WTC11 (cell line): ENCODE measurements at regions not wholly inside any gene's neighbourhood (a gene's known extent, or its start where the extent isn't known, plus 50 kb on each side); places are given as distances from the start of the nearest gene placed in this dataset.
"Not testable (repeated sequence)": the region's sequence is repeated elsewhere in the genome, so short reads cannot be mapped to it uniquely, and the experiment has no call there.

Source experiments
- ATAC-seq: fragments of 200-7000 bp; cut with Tn5 transposase; 2 replicates; pipeline ENCODE4 v1.10.0; 2021; ENCODE audit warnings: mild to moderate bottlenecking, moderate library complexity
- CTCF ChIA-PET: fragments of 300-600 bp; sonication (Branson Sonifier 250); formaldehyde crosslinking; loops from one replicate; lab custom pipeline; 2021; ENCODE audit warnings: antibody characterized with exemption; lab: Charles Lee
- POLR2A ChIA-PET: fragments of 350-600 bp; sonication (Branson Sonifier 250); formaldehyde crosslinking; loops from one replicate; lab custom pipeline; 2021; ENCODE audit warnings: antibody characterized with exemption; lab: Charles Lee
- DNase-seq: peaks from one replicate; pipeline ENCODE4 v3.0.0; 2021; ENCODE audit warnings: low spot score
- H3K27ac Mint-ChIP-seq: 2 replicates; pipeline ENCODE4 v1.8.0; 2021; ENCODE audit warnings: mixed read lengths
- H3K27me3 Mint-ChIP-seq: 2 replicates; pipeline ENCODE4 v1.8.0; 2021; ENCODE audit warnings: low read depth, mild to moderate bottlenecking, moderate library complexity, mixed read lengths
- H3K36me3 Mint-ChIP-seq: 2 replicates; pipeline ENCODE4 v1.8.0; 2021; ENCODE audit warnings: mixed read lengths
- H3K4me1 Mint-ChIP-seq: 2 replicates; pipeline ENCODE4 v1.8.0; 2022; ENCODE audit warnings: mixed read lengths
- H3K4me3 Mint-ChIP-seq: 2 replicates; pipeline ENCODE4 v1.8.0; 2021; ENCODE audit warnings: mild to moderate bottlenecking, moderate library complexity, mixed read lengths
- H3K9me3 Mint-ChIP-seq: 2 replicates; pipeline ENCODE4 v1.8.0; 2021; ENCODE audit warnings: mixed read lengths
- HMGA2 ChIP-seq: fragments of 250-450 bp; sonication (Bioruptor Pico); IDR thresholded peaks from 2 replicates; pipeline ENCODE4 v1.4.0; 2021; ENCODE audit warnings: mild to moderate bottlenecking, moderate library complexity
- JUN ChIP-seq: sonication (generic); formaldehyde crosslinking; IDR thresholded peaks from 2 replicates; pipeline ENCODE4 v1.8.0; 2023; ENCODE audit warnings: mild to moderate bottlenecking, missing genetic modification reagents
- MYBL2 ChIP-seq: sonication (generic); formaldehyde crosslinking; IDR thresholded peaks from 2 replicates; pipeline ENCODE4 v1.8.1; 2023; ENCODE audit warnings: mild to moderate bottlenecking, moderate library complexity, missing genetic modification reagents
- OVOL2 ChIP-seq: fragments of 250-450 bp; sonication (Bioruptor Pico); IDR thresholded peaks from 2 replicates; pipeline ENCODE4 v1.9.0; 2021; ENCODE audit warnings: mild to moderate bottlenecking, borderline replicate concordance
- SMAD4 ChIP-seq: sonication (generic); formaldehyde crosslinking; IDR thresholded peaks from 2 replicates; pipeline ENCODE4 v1.8.0; 2022; ENCODE audit warnings: mild to moderate bottlenecking, missing genetic modification reagents
- TEAD1 ChIP-seq: sonication (generic); formaldehyde crosslinking; IDR thresholded peaks from 2 replicates; pipeline ENCODE4 v1.8.0; 2022; ENCODE audit warnings: mild to moderate bottlenecking, missing genetic modification reagents
- ZNF232 ChIP-seq: sonication (generic); formaldehyde crosslinking; IDR thresholded peaks from 2 replicates; pipeline ENCODE4 v1.8.0; 2022; ENCODE audit warnings: mild to moderate bottlenecking, missing genetic modification reagents
- ZNF263 ChIP-seq: sonication (generic); formaldehyde crosslinking; IDR thresholded peaks from 2 replicates; pipeline ENCODE4 v1.8.1; 2022; ENCODE audit warnings: low read depth, mild to moderate bottlenecking, moderate library complexity, missing genetic modification reagents
- ZNF416 ChIP-seq: fragments of 250-450 bp; sonication (Bioruptor Pico); IDR thresholded peaks from 2 replicates; pipeline ENCODE4 v1.9.0; 2021; ENCODE audit warnings: mild to moderate bottlenecking, inconsistent platforms
- TF ChIP-seq, protein P1 (sequence below): sonication (generic); formaldehyde crosslinking; IDR thresholded peaks from 2 replicates; pipeline ENCODE4 v1.8.0; 2022; ENCODE audit warnings: mild to moderate bottlenecking, missing genetic modification reagents
- TF ChIP-seq, protein P2 (sequence below): sonication (generic); formaldehyde crosslinking; IDR thresholded peaks from 2 replicates; pipeline ENCODE4 v1.8.0; 2022; ENCODE audit warnings: mild to moderate bottlenecking, missing genetic modification reagents
- TF ChIP-seq, protein P3 (sequence below): fragments of 250-450 bp; sonication (Bioruptor Pico); IDR thresholded peaks from 2 replicates; pipeline ENCODE4 v1.9.0; 2021; ENCODE audit warnings: moderate library complexity, mild to moderate bottlenecking, inconsistent platforms, borderline replicate concordance
- TF ChIP-seq, protein P4 (sequence below): sonication (generic); formaldehyde crosslinking; IDR thresholded peaks from 2 replicates; pipeline ENCODE4 v1.8.0; 2022; ENCODE audit warnings: mild to moderate bottlenecking, missing genetic modification reagents
- TF ChIP-seq, protein P5 (sequence below): fragments of 250-450 bp; sonication (Bioruptor Pico); IDR thresholded peaks from 2 replicates; pipeline ENCODE4 v1.9.0; 2021; ENCODE audit warnings: mild to moderate bottlenecking
- TF ChIP-seq, protein P6 (sequence below): sonication (generic); formaldehyde crosslinking; IDR thresholded peaks from 2 replicates; pipeline ENCODE4 v1.8.1; 2023; ENCODE audit warnings: mild to moderate bottlenecking, missing genetic modification reagents, moderate library complexity
- TF ChIP-seq, protein P7 (sequence below): fragments of 250-450 bp; sonication (Bioruptor Pico); IDR thresholded peaks from 2 replicates; pipeline ENCODE4 v2.1.2; 2022; ENCODE audit warnings: mild to moderate bottlenecking, moderate library complexity
- TF ChIP-seq, protein P8 (sequence below): sonication (generic); formaldehyde crosslinking; IDR thresholded peaks from 2 replicates; pipeline ENCODE4 v1.8.0; 2023; ENCODE audit warnings: missing genetic modification reagents

DNA sequence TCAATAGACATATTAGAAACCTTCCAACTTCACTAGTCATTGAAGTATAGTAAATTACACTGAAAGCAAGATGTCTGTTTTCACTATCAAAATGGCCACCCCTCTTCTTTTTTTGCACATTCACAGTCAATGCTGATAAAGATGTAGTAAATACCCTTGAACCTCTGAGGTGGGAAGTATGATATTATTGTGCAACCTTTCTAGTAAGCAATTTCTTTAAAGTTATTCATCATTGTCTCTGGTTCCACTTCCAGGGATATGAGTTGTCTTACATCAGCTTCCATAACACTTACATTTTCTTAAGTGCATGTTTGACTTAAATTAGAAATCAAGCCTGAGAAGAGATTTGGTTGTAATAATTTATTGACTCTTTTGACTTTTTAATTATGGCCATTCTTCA is 453.9 kb upstream of the MGAT4C start (continued):
- TF ChIP-seq, protein P1, sequence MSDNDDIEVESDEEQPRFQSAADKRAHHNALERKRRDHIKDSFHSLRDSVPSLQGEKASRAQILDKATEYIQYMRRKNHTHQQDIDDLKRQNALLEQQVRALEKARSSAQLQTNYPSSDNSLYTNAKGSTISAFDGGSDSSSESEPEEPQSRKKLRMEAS (CRISPR knock-in tag): no peak
- TF ChIP-seq ZNF232 (CRISPR knock-in tag) (no peak), MYBL2 (CRISPR knock-in tag) (no peak), SMAD4 (no peak), ZNF263 (no peak)
- TF ChIP-seq, protein P2, sequence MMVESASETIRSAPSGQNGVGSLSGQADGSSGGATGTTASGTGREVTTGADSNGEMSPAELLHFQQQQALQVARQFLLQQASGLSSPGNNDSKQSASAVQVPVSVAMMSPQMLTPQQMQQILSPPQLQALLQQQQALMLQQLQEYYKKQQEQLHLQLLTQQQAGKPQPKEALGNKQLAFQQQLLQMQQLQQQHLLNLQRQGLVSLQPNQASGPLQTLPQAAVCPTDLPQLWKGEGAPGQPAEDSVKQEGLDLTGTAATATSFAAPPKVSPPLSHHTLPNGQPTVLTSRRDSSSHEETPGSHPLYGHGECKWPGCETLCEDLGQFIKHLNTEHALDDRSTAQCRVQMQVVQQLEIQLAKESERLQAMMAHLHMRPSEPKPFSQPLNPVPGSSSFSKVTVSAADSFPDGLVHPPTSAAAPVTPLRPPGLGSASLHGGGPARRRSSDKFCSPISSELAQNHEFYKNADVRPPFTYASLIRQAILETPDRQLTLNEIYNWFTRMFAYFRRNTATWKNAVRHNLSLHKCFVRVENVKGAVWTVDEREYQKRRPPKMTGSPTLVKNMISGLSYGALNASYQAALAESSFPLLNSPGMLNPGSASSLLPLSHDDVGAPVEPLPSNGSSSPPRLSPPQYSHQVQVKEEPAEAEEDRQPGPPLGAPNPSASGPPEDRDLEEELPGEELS (CRISPR knock-in tag): no peak
- TF ChIP-seq, protein P3, sequence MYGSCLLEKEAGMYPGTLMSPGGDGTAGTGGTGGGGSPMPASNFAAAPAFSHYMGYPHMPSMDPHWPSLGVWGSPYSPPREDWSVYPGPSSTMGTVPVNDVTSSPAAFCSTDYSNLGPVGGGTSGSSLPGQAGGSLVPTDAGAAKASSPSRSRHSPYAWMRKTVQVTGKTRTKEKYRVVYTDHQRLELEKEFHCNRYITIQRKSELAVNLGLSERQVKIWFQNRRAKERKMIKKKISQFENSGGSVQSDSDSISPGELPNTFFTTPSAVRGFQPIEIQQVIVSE: no peak
- TF ChIP-seq, protein P4, sequence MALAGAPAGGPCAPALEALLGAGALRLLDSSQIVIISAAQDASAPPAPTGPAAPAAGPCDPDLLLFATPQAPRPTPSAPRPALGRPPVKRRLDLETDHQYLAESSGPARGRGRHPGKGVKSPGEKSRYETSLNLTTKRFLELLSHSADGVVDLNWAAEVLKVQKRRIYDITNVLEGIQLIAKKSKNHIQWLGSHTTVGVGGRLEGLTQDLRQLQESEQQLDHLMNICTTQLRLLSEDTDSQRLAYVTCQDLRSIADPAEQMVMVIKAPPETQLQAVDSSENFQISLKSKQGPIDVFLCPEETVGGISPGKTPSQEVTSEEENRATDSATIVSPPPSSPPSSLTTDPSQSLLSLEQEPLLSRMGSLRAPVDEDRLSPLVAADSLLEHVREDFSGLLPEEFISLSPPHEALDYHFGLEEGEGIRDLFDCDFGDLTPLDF (CRISPR knock-in tag): no peak

DNA sequence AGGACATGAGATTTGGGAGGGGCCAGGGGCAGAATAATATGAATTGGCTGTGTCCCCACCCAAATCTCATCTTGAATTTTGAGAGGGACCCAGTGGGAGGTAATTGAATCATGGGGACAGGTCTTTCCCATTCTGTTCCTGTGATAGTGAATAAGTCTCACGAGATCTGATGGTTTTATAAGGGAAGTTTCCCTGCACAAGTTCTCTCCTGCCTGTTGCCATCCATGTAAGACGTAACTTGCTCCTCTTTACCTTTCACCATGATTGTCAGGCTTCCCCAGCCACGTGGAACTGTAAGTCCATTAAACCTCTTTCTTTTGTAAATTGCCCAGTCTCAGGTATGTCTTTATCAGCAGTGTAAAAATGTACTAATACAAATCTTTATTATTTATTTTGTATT is 452.8 kb upstream of the MGAT4C start:
- DNase-seq: not testable (repeated sequence)
- peaks cover 48% of the 10 kb centered on the region for H3K9me3 Mint-ChIP-seq

DNA sequence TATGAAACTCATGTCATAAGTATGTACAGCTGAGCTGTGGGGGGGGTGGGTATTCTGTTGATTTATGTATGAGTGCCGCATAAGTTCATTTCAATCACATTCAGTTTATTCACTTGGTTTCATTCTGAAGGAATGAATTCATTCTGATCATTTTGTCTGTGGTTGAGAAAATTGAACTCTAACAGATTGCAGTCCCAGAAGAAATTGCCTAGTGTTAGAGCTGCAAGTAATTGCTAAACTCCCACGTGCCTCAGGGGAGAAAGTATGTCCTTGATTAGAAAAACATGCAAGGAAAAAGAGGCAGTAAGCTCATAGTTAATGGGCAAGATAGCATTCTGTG is 442.4 kb upstream of the MGAT4C start:
- H3K4me3 Mint-ChIP-seq: no peak overlapping the region
- no peaks in the 10 kb centered on the region for H3K4me1 Mint-ChIP-seq
- H3K36me3 Mint-ChIP-seq: no peaks in the 10 kb centered on the region
- DNase-seq (no peak), ATAC-seq (no peak)
- H3K27ac Mint-ChIP-seq: no peak overlapping the region
- TF ChIP-seq, protein P5, sequence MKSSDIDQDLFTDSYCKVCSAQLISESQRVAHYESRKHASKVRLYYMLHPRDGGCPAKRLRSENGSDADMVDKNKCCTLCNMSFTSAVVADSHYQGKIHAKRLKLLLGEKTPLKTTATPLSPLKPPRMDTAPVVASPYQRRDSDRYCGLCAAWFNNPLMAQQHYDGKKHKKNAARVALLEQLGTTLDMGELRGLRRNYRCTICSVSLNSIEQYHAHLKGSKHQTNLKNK (CRISPR knock-in tag): no peak
- TF ChIP-seq ZNF416 (CRISPR knock-in tag): no peak
- no peak for TF ChIP-seq HMGA2 (CRISPR knock-in tag)
- TF ChIP-seq, protein P6, sequence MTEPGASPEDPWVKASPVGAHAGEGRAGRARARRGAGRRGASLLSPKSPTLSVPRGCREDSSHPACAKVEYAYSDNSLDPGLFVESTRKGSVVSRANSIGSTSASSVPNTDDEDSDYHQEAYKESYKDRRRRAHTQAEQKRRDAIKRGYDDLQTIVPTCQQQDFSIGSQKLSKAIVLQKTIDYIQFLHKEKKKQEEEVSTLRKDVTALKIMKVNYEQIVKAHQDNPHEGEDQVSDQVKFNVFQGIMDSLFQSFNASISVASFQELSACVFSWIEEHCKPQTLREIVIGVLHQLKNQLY (CRISPR knock-in tag): no peak
- no peak for TF ChIP-seq MYBL2 (CRISPR knock-in tag)
- no peak for TF ChIP-seq OVOL2 (CRISPR knock-in tag)
- no peak for TF ChIP-seq TEAD1 (CRISPR knock-in tag)
- TF ChIP-seq JUN (CRISPR knock-in tag): no peak
- TF ChIP-seq, protein P7, sequence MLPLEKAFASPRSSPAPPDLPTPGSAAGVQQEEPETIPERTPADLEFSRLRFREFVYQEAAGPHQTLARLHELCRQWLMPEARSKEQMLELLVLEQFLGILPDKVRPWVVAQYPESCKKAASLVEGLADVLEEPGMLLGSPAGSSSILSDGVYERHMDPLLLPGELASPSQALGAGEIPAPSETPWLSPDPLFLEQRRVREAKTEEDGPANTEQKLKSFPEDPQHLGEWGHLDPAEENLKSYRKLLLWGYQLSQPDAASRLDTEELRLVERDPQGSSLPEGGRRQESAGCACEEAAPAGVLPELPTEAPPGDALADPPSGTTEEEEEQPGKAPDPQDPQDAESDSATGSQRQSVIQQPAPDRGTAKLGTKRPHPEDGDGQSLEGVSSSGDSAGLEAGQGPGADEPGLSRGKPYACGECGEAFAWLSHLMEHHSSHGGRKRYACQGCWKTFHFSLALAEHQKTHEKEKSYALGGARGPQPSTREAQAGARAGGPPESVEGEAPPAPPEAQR (CRISPR knock-in tag): no peak
- TF ChIP-seq, protein P8, sequence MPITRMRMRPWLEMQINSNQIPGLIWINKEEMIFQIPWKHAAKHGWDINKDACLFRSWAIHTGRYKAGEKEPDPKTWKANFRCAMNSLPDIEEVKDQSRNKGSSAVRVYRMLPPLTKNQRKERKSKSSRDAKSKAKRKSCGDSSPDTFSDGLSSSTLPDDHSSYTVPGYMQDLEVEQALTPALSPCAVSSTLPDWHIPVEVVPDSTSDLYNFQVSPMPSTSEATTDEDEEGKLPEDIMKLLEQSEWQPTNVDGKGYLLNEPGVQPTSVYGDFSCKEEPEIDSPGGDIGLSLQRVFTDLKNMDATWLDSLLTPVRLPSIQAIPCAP (CRISPR knock-in tag): no peak
- TF ChIP-seq, protein P3: no peak
- H3K9me3 Mint-ChIP-seq: no peaks in the 10 kb centered on the region; the same call in 1 of the 2 replicates
- no peaks in the 10 kb centered on the region for H3K27me3 Mint-ChIP-seq
- ChIA-PET CTCF (no interaction called here), POLR2A (no interaction called here)

More for the DNA sequence above, 452.8 kb upstream of the MGAT4C start:
- H3K4me1 Mint-ChIP-seq, H3K27me3 Mint-ChIP-seq, ATAC-seq, POLR2A ChIA-PET, H3K27ac Mint-ChIP-seq, CTCF ChIA-PET, H3K4me3 Mint-ChIP-seq: not testable (repeated sequence)
- H3K36me3 Mint-ChIP-seq: peaks cover 32% of the 10 kb centered on the region
